ENCODE measurements at regions not wholly inside any gene's neighbourhood (a gene's known extent, or its start where the extent isn't known, plus 50 kb on each side); places are given as distances from the start of the nearest gene placed in this dataset.
"Not testable (repeated sequence)": the region's sequence is repeated elsewhere in the genome, so short reads cannot be mapped to it uniquely, and the experiment has no call there.

DNA sequence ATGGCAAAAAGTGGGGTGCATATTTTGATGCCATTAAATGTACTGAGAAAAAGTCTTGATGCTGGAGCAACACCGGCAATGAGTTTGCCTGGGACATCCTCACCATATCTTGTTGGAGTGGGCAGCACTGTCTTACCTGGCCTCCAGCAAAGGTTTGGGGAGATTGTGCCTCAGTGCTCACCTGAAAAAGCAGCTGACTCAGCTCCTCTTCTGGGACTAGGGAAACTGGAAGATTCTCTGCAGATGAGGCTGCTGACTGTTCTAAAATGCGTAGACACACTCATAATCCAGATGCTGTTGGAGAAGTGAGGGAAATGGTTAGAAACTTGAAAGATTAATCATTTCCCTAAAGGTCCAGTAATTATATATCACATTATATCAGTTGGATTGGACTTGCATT is 593.7 kb upstream of the HS3ST1 start:
- TF ChIP-seq EZH2 (IDR thresholded peaks at IDR 0.05; ENCODE audit: low read length, unreplicated experiment) (no peak), EZH2phosphoT487 (IDR thresholded peaks at IDR 0.05; ENCODE audit: borderline replicate concordance, low read length) (no peak)
- TF ChIP-seq, protein P1, sequence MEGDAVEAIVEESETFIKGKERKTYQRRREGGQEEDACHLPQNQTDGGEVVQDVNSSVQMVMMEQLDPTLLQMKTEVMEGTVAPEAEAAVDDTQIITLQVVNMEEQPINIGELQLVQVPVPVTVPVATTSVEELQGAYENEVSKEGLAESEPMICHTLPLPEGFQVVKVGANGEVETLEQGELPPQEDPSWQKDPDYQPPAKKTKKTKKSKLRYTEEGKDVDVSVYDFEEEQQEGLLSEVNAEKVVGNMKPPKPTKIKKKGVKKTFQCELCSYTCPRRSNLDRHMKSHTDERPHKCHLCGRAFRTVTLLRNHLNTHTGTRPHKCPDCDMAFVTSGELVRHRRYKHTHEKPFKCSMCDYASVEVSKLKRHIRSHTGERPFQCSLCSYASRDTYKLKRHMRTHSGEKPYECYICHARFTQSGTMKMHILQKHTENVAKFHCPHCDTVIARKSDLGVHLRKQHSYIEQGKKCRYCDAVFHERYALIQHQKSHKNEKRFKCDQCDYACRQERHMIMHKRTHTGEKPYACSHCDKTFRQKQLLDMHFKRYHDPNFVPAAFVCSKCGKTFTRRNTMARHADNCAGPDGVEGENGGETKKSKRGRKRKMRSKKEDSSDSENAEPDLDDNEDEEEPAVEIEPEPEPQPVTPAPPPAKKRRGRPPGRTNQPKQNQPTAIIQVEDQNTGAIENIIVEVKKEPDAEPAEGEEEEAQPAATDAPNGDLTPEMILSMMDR (conservative IDR thresholded peaks at IDR 0.05; ENCODE audit: low read depth, low read length), result no peak
- POLR2A ChIA-PET (ENCODE audit: unreplicated experiment), result no interaction called here

DNA sequence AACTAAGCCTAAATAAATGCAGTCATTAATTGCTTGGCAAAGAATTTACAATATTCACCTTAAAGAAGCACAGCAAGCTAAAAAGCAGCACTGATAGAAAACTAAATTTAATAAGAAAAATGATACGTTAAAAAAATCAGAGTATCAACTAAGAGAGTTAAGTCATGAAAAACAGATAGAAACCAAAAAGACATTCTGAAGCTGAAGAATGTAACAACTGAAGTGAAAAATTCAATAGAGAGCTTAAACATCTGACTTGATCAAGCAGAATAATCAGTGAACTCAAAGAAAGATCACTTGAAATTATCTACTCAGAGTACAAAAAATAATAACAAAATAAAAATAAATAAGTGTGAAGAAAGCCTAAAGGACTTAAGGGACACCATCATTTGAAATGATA is 588.0 kb upstream of the HS3ST1 start:
- H3K79me2 ChIP-seq (ENCODE audit: low read length), result no peaks in the 10 kb centered on the region
- H3K4me2 ChIP-seq (ENCODE audit: low read length), result no peak overlapping the region
- H3K9me3 ChIP-seq (ENCODE audit: low read length), result no peaks in the 10 kb centered on the region
- no peak overlapping the region for H3K9ac ChIP-seq (ENCODE audit: low read length)
- no peaks in the 10 kb centered on the region for H3K27me3 ChIP-seq (ENCODE audit: low read length)
- DNase-seq, result no peak
- ChIA-PET CTCF (no interaction called here), POLR2A (ENCODE audit: unreplicated experiment) (no interaction called here)
- no peak for ATAC-seq
- no peaks in the 10 kb centered on the region for H3K9me2 ChIP-seq (replicated peaks; ENCODE audit: low read length)
- no peak overlapping the region for H2AFZ ChIP-seq (ENCODE audit: low read length)
- no peaks in the 10 kb centered on the region for H4K20me1 ChIP-seq (ENCODE audit: low read length)
- no peaks in the 10 kb centered on the region for H3K4me1 ChIP-seq (ENCODE audit: insufficient read depth, low read length)
- no peaks in the 10 kb centered on the region for H3K36me3 ChIP-seq (ENCODE audit: low read depth, low read length)
- H3K4me3 ChIP-seq (ENCODE audit: low read length), result no peak overlapping the region
- intact Hi-C loops (cut with micrococcal nuclease), result no loop called here
- TF ChIP-seq, protein P1 (conservative IDR thresholded peaks at IDR 0.05; ENCODE audit: low read depth, low read length), result no peak
- TF ChIP-seq EZH2phosphoT487 (IDR thresholded peaks at IDR 0.05; ENCODE audit: borderline replicate concordance, low read length), result no peak
- TF ChIP-seq EZH2 (IDR thresholded peaks at IDR 0.05; ENCODE audit: low read length, unreplicated experiment), result no peak
- no TSS peak for BruUV-seq (replicated peaks)
- no peak overlapping the region for H3K27ac ChIP-seq (ENCODE audit: low read length)
- H3F3A ChIP-seq (ENCODE audit: low read length, unreplicated experiment), result no peaks in the 10 kb centered on the region

More for the DNA sequence above, 593.7 kb upstream of the HS3ST1 start:
- DNase-seq (no peak), ATAC-seq (no peak)
- Histone ChIP-seq H3K4me1 (ENCODE audit: insufficient read depth, low read length) (no peaks in the 10 kb centered on the region), H3K9me2 (replicated peaks; ENCODE audit: low read length) (no peaks in the 10 kb centered on the region), H3K4me3 (ENCODE audit: low read length) (no peak overlapping the region), H3K27me3 (ENCODE audit: low read length) (no peaks in the 10 kb centered on the region), H3K36me3 (ENCODE audit: low read depth, low read length) (no peaks in the 10 kb centered on the region), H3K27ac (ENCODE audit: low read length) (no peak overlapping the region), H3F3A (ENCODE audit: low read length, unreplicated experiment) (no peaks in the 10 kb centered on the region), H3K9ac (ENCODE audit: low read length) (no peak overlapping the region), H3K79me2 (ENCODE audit: low read length) (no peaks in the 10 kb centered on the region), H3K9me3 (ENCODE audit: low read length) (no peaks in the 10 kb centered on the region), H4K20me1 (ENCODE audit: low read length) (no peaks in the 10 kb centered on the region), H2AFZ (ENCODE audit: low read length) (no peak overlapping the region), H3K4me2 (ENCODE audit: low read length) (no peak overlapping the region)
- CTCF ChIA-PET, result no interaction called here
- intact Hi-C loops (cut with micrococcal nuclease), result no loop called here
- BruUV-seq (replicated peaks), result no TSS peak

DNA sequence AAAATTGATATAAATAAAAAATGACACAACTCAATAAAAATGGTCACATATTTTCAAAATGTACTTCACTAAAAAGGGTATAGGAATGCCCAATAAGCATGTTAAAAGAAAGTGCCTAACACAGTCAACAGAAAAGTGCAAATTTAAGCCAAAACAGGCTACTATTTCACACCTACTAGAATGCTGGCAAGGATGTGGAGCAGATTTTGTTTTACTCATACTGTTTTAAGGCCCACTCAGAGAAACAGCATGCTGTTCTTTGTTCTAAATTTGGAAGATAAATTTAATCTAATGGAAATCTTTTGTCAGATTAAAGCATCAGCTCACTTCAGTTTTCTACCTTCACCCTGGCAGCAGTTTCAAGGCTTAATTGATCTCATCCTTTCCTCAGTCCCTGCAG is 576.8 kb upstream of the HS3ST1 start:
- ChIA-PET CTCF (no interaction called here), POLR2A (ENCODE audit: unreplicated experiment) (no interaction called here)
- no peaks in the 10 kb centered on the region for H3K79me2 ChIP-seq (ENCODE audit: low read length)
- H3K27me3 ChIP-seq (ENCODE audit: low read length), result no peaks in the 10 kb centered on the region
- H3K9me2 ChIP-seq (replicated peaks; ENCODE audit: low read length), result no peaks in the 10 kb centered on the region
- H3K36me3 ChIP-seq (ENCODE audit: low read depth, low read length), result no peaks in the 10 kb centered on the region
- H2AFZ ChIP-seq (ENCODE audit: low read length), result no peak overlapping the region
- no peak overlapping the region for H3K27ac ChIP-seq (ENCODE audit: low read length)
- no peak for TF ChIP-seq EZH2phosphoT487 (IDR thresholded peaks at IDR 0.05; ENCODE audit: borderline replicate concordance, low read length)
- intact Hi-C loops (cut with micrococcal nuclease), result no loop called here
- H3K4me1 ChIP-seq (ENCODE audit: insufficient read depth, low read length), result no peaks in the 10 kb centered on the region
- BruUV-seq (replicated peaks), result no TSS peak
- no peak for DNase-seq
- no peak overlapping the region for H3K4me3 ChIP-seq (ENCODE audit: low read length)
- no peaks in the 10 kb centered on the region for H3K9me3 ChIP-seq (ENCODE audit: low read length)
- no peaks in the 10 kb centered on the region for H4K20me1 ChIP-seq (ENCODE audit: low read length)
- no peaks in the 10 kb centered on the region for H3F3A ChIP-seq (ENCODE audit: low read length, unreplicated experiment)
- no peak overlapping the region for H3K4me2 ChIP-seq (ENCODE audit: low read length)
- no peak for ATAC-seq
- no peak overlapping the region for H3K9ac ChIP-seq (ENCODE audit: low read length)

DNA sequence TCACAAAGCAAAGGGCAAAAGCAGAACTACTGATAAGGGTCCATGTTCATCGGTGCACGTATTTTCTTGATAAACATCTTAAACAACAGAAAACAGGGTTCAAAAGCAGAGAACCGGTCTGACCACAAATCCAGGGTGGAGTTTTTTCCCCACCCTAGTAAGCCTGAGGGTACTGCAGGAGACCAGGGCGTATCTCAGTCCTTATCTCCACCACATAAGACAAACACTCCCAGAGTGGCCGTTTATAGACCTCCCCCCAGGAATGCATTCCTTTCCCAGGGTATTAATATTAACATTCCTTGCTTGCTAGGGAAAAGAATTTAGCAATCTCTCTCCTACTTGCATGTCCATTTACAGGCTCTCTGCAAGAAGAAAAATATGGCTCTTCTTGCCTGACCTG is 567.9 kb upstream of the HS3ST1 start:
- intact Hi-C loops (cut with micrococcal nuclease); H3K4me1 ChIP-seq (ENCODE audit: insufficient read depth, low read length); H3F3A ChIP-seq (ENCODE audit: low read length, unreplicated experiment); H3K9me3 ChIP-seq (ENCODE audit: low read length); H3K27ac ChIP-seq (ENCODE audit: low read length); POLR2A ChIA-PET (ENCODE audit: unreplicated experiment); H3K36me3 ChIP-seq (ENCODE audit: low read depth, low read length); H3K4me3 ChIP-seq (ENCODE audit: low read length); H2AFZ ChIP-seq (ENCODE audit: low read length); CTCF ChIA-PET; H3K27me3 ChIP-seq (ENCODE audit: low read length); H4K20me1 ChIP-seq (ENCODE audit: low read length); H3K9ac ChIP-seq (ENCODE audit: low read length); H3K9me2 ChIP-seq (replicated peaks; ENCODE audit: low read length); H3K4me2 ChIP-seq (ENCODE audit: low read length); H3K79me2 ChIP-seq (ENCODE audit: low read length); DNase-seq; ATAC-seq; BruUV-seq (replicated peaks): not testable (repeated sequence)

Data from PC-3 (cell line).